ENCODE measurements at regions not wholly inside any gene's neighbourhood (a gene's known extent, or its start where the extent isn't known, plus 50 kb on each side); places are given as distances from the start of the nearest gene placed in this dataset.
"Not testable (repeated sequence)": the region's sequence is repeated elsewhere in the genome, so short reads cannot be mapped to it uniquely, and the experiment has no call there.

GRCh38 chr4:158356301-158356700 lies 146.0 kb downstream of the TMEM144 start:
- Histone ChIP-seq H3K36me3 (ENCODE audit: control insufficient read depth, low read length) (no peaks in the 10 kb centered on the region), H3K4me1 (ENCODE audit: control insufficient read depth, low read length) (no peaks in the 10 kb centered on the region), H3K9me2 (replicated peaks; ENCODE audit: control insufficient read depth, low read length) (no peaks in the 10 kb centered on the region), H3K4me2 (ENCODE audit: low read length) (no peak overlapping the region), H3K27ac (ENCODE audit: low read depth, low read length) (no peak overlapping the region), H3K9me3 (ENCODE audit: control insufficient read depth, insufficient read depth, low read length) (no peaks in the 10 kb centered on the region), H3K79me2 (ENCODE audit: control insufficient read depth, low read length) (no peaks in the 10 kb centered on the region), H3F3A (ENCODE audit: control insufficient read depth, insufficient read depth) (no peaks in the 10 kb centered on the region), H3K27me3 (ENCODE audit: control insufficient read depth, low read length) (no peaks in the 10 kb centered on the region), H3K4me3 (ENCODE audit: low read length) (no peak overlapping the region), H4K20me1 (ENCODE audit: control insufficient read depth, insufficient read depth, low read depth, low read length) (no peaks in the 10 kb centered on the region)
- TF ChIP-seq CTCF (IDR thresholded peaks at IDR 0.05; ENCODE audit: low read depth, low read length, poor library complexity, severe bottlenecking) (no peak), EZH2phosphoT487 (IDR thresholded peaks at IDR 0.05; ENCODE audit: borderline replicate concordance, low read length) (no peak)

- H3K27me3 ChIP-seq (ENCODE audit: control insufficient read depth, low read length); H3K79me2 ChIP-seq (ENCODE audit: control insufficient read depth, low read length); H3K27ac ChIP-seq (ENCODE audit: low read depth, low read length); H4K20me1 ChIP-seq (ENCODE audit: control insufficient read depth, insufficient read depth, low read depth, low read length); H3F3A ChIP-seq (ENCODE audit: control insufficient read depth, insufficient read depth); H3K9me3 ChIP-seq (ENCODE audit: control insufficient read depth, insufficient read depth, low read length); H3K9me2 ChIP-seq (replicated peaks; ENCODE audit: control insufficient read depth, low read length); H3K36me3 ChIP-seq (ENCODE audit: control insufficient read depth, low read length); H3K4me3 ChIP-seq (ENCODE audit: low read length); H3K4me2 ChIP-seq (ENCODE audit: low read length); H3K4me1 ChIP-seq (ENCODE audit: control insufficient read depth, low read length): not testable (repeated sequence)
Observed at GRCh38 chr4:158367932-158368441, 153.7 kb upstream of the RXFP1 start.

- no peaks in the 10 kb centered on the region for H3K79me2 ChIP-seq (ENCODE audit: control insufficient read depth, low read length)
- H3K4me2 ChIP-seq (ENCODE audit: low read length): no peak overlapping the region
- no peak overlapping the region for H3K27ac ChIP-seq (ENCODE audit: low read depth, low read length)
- no peaks in the 10 kb centered on the region for H3K4me1 ChIP-seq (ENCODE audit: control insufficient read depth, low read length)
- H3K4me3 ChIP-seq (ENCODE audit: low read length): no peak overlapping the region
- H3K36me3 ChIP-seq (ENCODE audit: control insufficient read depth, low read length): no peaks in the 10 kb centered on the region
- H3K27me3 ChIP-seq (ENCODE audit: control insufficient read depth, low read length): no peaks in the 10 kb centered on the region
- no peaks in the 10 kb centered on the region for H3K9me3 ChIP-seq (ENCODE audit: control insufficient read depth, insufficient read depth, low read length)
- H3F3A ChIP-seq (ENCODE audit: control insufficient read depth, insufficient read depth): no peaks in the 10 kb centered on the region
- TF ChIP-seq EZH2phosphoT487 (IDR thresholded peaks at IDR 0.05; ENCODE audit: borderline replicate concordance, low read length) (no peak), CTCF (IDR thresholded peaks at IDR 0.05; ENCODE audit: low read depth, low read length, poor library complexity, severe bottlenecking) (no peak)
- H4K20me1 ChIP-seq (ENCODE audit: control insufficient read depth, insufficient read depth, low read depth, low read length): no peaks in the 10 kb centered on the region
- H3K9me2 ChIP-seq (replicated peaks; ENCODE audit: control insufficient read depth, low read length): no peaks in the 10 kb centered on the region
Observed at GRCh38 chr4:158371158-158371557, 150.5 kb upstream of the RXFP1 start.

GRCh38 chr4:158374318-158374717 lies 147.4 kb upstream of the RXFP1 start:
- H3K27me3 ChIP-seq (ENCODE audit: control insufficient read depth, low read length): no peaks in the 10 kb centered on the region
- H4K20me1 ChIP-seq (ENCODE audit: control insufficient read depth, insufficient read depth, low read depth, low read length): no peaks in the 10 kb centered on the region
- no peaks in the 10 kb centered on the region for H3K9me2 ChIP-seq (replicated peaks; ENCODE audit: control insufficient read depth, low read length)
- no peak overlapping the region for H3K27ac ChIP-seq (ENCODE audit: low read depth, low read length)
- no peaks in the 10 kb centered on the region for H3K9me3 ChIP-seq (ENCODE audit: control insufficient read depth, insufficient read depth, low read length)
- no peaks in the 10 kb centered on the region for H3K79me2 ChIP-seq (ENCODE audit: control insufficient read depth, low read length)
- no peaks in the 10 kb centered on the region for H3K36me3 ChIP-seq (ENCODE audit: control insufficient read depth, low read length)
- H3K4me2 ChIP-seq (ENCODE audit: low read length): no peak overlapping the region
- no peak overlapping the region for H3K4me3 ChIP-seq (ENCODE audit: low read length)
- H3F3A ChIP-seq (ENCODE audit: control insufficient read depth, insufficient read depth): no peaks in the 10 kb centered on the region
- no peak for TF ChIP-seq EZH2phosphoT487 (IDR thresholded peaks at IDR 0.05; ENCODE audit: borderline replicate concordance, low read length)
- no peak for TF ChIP-seq CTCF (IDR thresholded peaks at IDR 0.05; ENCODE audit: low read depth, low read length, poor library complexity, severe bottlenecking)
- H3K4me1 ChIP-seq (ENCODE audit: control insufficient read depth, low read length): no peaks in the 10 kb centered on the region

Measured in DOHH2 (cell line).